Embryonic facial prominence (tissue), 1 donor: ENCODE measurements at regions not wholly inside any gene's neighbourhood (a gene's known extent, or its start where the extent isn't known, plus 50 kb on each side); places are given as distances from the start of the nearest gene placed in this dataset.
"Not testable (repeated sequence)": the region's sequence is repeated elsewhere in the genome, so short reads cannot be mapped to it uniquely, and the experiment has no call there.

Experiments
- DNase-seq: peaks from one replicate; pipeline ENCODE4 v3.0.0-alpha.2; 2016; ENCODE audit errors: extremely low spot score

GRCh38 chr3:127046690-127047089, 63.8 kb downstream of the PLXNA1 start:
- DNase-seq, result not testable (repeated sequence)

GRCh38 chr3:127049393-127049792, 66.5 kb downstream of the PLXNA1 start:
- no peak for DNase-seq

- no peak for DNase-seq
Observed at GRCh38 chr3:127050733-127051132, 67.8 kb downstream of the PLXNA1 start.

GRCh38 chr3:127052121-127052561, 69.2 kb downstream of the PLXNA1 start:
- DNase-seq, result no peak

GRCh38 chr3:127053026-127053425, 70.1 kb downstream of the PLXNA1 start:
- DNase-seq, result no peak

GRCh38 chr3:127053450-127053849, 70.5 kb downstream of the PLXNA1 start:
- DNase-seq, result no peak

- no peak for DNase-seq
Observed at GRCh38 chr3:127053979-127054378, 71.1 kb downstream of the PLXNA1 start.

GRCh38 chr3:127056281-127056680, 73.4 kb downstream of the PLXNA1 start:
- no peak for DNase-seq

GRCh38 chr3:127056976-127057375, 74.1 kb downstream of the PLXNA1 start:
- DNase-seq, result no peak

GRCh38 chr3:127059072-127059471, 76.2 kb downstream of the PLXNA1 start:
- no peak for DNase-seq

- no peak for DNase-seq
Observed at GRCh38 chr3:127061641-127062040, 78.7 kb downstream of the PLXNA1 start.

GRCh38 chr3:127062926-127063325, 80.0 kb downstream of the PLXNA1 start:
- DNase-seq, result no peak

- DNase-seq, result no peak
Observed at GRCh38 chr3:127063916-127064315, 81.0 kb downstream of the PLXNA1 start.

GRCh38 chr3:127064391-127065137, 81.6 kb downstream of the PLXNA1 start:
- no peak for DNase-seq

GRCh38 chr3:127065138-127065427, 82.2 kb downstream of the PLXNA1 start:
- DNase-seq, result no peak

- DNase-seq, result no peak
Observed at GRCh38 chr3:127065561-127066290, 82.8 kb downstream of the PLXNA1 start.

- DNase-seq, result no peak
Observed at GRCh38 chr3:127066635-127067034, 83.7 kb downstream of the PLXNA1 start.

GRCh38 chr3:127067116-127067910, 84.4 kb downstream of the PLXNA1 start:
- no peak for DNase-seq

GRCh38 chr3:127068111-127068810, 85.3 kb downstream of the PLXNA1 start:
- DNase-seq, result no peak

- no peak for DNase-seq
Observed at GRCh38 chr3:127068871-127069270, 86.0 kb downstream of the PLXNA1 start.

GRCh38 chr3:127069814-127070440, 87.0 kb downstream of the PLXNA1 start:
- no peak for DNase-seq
